C4-2B (cell line): ENCODE measurements at regions not wholly inside any gene's neighbourhood (a gene's known extent, or its start where the extent isn't known, plus 50 kb on each side); places are given as distances from the start of the nearest gene placed in this dataset.

Source experiments
- H3K27ac ChIP-seq: fragments of 450-650 bp; 2 replicates; pipeline ENCODE4 v1.5.1; 2017
- ZFX ChIP-seq: fragments of 450-650 bp; IDR thresholded peaks from 2 replicates; pipeline ENCODE4 v1.6.1; 2017
- TF ChIP-seq, protein P1 (sequence below): fragments of 450-650 bp; conservative IDR thresholded peaks from 2 replicates; pipeline ENCODE4 v1.5.1; 2017; ENCODE audit warnings: mild to moderate bottlenecking

DNA sequence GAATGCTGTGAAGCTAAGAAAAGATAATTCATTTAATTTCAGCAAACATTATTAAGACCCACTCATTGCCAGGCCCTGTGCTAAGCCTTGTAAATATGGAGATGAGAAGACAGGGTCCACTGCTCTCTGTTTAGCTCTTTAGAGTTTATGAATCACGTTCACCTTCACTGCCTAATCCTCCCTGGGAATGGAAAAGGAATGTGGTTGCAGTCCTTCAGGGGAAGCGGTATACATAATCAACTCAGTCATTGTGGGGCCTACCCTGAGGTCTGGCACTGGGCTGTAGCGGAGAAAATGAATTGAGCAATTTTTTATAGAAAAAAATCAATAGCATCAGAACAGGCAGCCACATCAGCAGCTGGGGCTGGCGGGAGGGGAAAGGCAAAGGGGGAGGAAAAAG is 412.1 kb upstream of the NFIA start:
- no peak overlapping the region for H3K27ac ChIP-seq
- TF ChIP-seq, protein P1, sequence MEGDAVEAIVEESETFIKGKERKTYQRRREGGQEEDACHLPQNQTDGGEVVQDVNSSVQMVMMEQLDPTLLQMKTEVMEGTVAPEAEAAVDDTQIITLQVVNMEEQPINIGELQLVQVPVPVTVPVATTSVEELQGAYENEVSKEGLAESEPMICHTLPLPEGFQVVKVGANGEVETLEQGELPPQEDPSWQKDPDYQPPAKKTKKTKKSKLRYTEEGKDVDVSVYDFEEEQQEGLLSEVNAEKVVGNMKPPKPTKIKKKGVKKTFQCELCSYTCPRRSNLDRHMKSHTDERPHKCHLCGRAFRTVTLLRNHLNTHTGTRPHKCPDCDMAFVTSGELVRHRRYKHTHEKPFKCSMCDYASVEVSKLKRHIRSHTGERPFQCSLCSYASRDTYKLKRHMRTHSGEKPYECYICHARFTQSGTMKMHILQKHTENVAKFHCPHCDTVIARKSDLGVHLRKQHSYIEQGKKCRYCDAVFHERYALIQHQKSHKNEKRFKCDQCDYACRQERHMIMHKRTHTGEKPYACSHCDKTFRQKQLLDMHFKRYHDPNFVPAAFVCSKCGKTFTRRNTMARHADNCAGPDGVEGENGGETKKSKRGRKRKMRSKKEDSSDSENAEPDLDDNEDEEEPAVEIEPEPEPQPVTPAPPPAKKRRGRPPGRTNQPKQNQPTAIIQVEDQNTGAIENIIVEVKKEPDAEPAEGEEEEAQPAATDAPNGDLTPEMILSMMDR, result no peak
- no peak for TF ChIP-seq ZFX

DNA sequence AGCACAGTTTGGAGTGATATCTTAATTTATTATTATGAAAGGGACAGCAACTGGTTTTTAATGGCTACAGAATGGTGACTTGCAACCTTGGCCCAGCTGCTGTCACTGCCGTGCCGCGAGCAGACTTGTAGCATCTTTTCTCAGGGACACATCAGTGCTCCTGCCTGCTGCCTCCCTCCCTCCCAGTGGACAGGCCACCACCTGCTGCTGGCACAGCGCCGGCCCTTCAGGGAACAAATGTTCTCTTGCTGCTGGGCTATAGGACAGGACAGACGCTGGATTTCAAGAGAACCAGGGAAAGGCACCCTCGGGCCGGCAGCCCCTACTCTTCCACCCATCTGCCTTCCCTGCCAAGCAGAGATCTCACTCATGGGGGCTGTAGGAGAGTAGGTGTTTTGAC is 413.8 kb upstream of the NFIA start:
- H3K27ac ChIP-seq, result no peak overlapping the region
- TF ChIP-seq ZFX, result no peak
- TF ChIP-seq, protein P1, result no peak

DNA sequence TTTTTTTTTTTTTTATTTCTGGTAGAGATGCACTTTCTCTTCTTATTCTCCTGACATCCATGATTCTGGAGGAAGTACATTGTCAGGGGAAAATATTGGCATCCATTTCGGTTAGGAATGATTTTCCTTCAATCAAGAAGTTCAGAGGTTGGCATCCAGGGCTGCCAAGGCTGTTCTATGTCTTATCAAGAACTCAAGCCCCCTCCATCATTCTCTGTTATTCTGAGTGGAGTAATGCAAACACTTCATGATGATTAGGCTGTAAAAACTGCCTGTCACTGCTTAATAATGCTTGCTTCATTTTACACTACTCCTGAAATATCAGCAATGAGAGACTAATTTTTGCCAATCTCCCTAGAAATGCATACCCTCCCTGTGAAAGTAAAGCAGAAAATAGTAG is 417.1 kb upstream of the NFIA start:
- TF ChIP-seq, protein P1, result no peak
- no peak for TF ChIP-seq ZFX
- H3K27ac ChIP-seq, result no peak overlapping the region

DNA sequence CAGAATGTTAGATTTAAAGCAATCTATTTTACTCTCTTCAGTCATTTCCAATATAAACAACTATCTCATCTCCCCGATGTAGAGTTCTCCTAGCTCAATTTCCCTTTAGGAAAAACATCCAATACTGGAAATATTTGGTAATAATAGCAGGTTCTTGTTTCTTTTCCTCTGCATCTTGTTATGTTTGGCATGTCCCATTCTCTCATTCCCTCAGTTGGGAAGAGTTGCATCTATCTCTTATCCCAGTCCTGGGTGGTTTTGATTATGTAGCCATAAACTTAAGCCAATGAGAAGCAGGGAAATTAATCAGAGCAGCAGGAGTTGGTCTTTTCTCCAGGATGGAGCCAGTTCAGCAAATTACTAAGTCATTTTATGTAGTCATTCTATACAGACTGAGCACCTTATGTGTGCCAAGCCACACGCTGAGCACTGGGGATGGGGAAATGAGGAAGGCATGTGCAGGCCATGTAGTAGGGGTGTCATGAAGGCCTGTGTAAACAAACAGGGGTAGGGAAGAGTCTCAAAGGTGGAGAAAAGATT is 418.2 kb upstream of the NFIA start:
- H3K27ac ChIP-seq, result no peak overlapping the region
- TF ChIP-seq ZFX, result no peak
- TF ChIP-seq, protein P1, result no peak

DNA sequence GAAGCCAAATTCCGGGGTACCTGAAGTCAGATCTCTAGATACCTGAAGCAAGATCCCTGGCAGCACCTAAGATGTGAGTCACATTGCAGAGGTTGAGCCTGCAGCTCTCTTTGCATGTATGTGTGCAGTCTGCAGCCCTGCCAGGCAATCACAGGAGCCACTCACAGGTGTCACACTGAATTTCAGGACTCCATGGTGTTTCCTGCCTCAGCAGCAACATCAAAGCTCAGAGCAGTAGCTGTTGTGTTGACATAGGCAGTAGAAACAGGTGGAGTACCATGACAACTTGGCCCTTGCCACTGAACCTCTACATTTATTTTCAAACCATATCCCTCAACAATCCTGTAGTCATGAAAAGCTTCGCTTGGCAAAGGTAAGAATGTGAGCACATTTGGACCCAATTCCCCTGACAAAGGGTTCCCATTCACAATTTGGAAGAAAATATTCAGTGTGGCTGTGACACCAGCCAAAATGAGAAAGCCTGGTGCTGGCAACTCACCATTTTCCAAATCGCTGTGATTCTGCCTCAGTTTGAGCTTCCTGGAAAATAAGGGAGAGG is 419.8 kb upstream of the NFIA start:
- no peak for TF ChIP-seq ZFX
- TF ChIP-seq, protein P1, result no peak
- no peak overlapping the region for H3K27ac ChIP-seq

DNA sequence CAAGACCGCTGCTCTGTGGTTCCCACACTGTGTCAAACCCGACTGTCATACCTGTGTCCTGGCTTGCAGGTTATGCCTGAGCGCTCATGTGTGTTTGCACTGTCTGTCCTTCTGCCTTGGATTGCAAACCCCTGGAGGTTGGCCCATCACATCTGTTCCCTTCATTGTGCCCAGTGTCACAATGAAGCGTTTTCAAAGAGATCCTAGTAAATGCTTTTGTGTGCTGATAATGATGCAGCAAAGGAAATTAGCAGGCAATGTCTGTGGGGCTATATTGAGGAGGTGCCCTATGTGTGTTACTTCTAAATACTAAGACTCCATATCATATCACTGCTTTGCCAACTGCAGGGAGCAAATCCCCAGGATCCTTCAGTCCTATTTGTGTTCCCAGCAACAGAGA is 424.4 kb upstream of the NFIA start:
- no peak overlapping the region for H3K27ac ChIP-seq
- TF ChIP-seq ZFX, result no peak
- TF ChIP-seq, protein P1, result no peak

DNA sequence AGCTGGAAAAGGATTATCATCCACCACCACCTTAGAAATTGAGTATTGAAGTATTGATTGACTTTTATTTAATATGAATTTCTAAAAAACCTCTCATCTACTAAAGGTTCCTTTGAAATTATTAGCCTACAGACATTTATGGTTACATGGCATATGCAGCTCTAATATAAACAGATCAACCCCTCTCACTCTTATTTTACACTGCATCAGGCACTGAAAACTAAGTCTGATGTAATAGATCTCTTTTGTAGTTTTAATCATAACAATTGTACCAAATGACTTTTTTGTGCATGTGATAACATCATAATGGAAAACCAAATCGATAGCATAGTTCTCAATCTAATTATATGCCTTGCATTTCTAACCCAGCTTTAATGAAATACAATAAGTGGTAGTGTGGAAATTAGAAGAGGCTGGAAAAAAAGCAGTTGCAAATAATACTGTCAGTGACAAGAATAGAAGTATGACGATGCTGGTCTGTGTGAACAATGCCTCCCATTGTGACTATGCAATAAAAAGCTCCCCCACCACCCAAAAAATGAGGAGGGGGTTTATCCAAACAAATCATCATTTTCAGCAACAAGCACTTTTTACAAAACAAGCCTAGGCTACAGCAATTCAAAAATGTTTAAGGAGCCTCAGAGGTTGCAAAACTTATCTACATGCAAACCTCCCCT is 426.5 kb upstream of the NFIA start:
- H3K27ac ChIP-seq, result no peak overlapping the region
- TF ChIP-seq, protein P1, result no peak
- no peak for TF ChIP-seq ZFX

DNA sequence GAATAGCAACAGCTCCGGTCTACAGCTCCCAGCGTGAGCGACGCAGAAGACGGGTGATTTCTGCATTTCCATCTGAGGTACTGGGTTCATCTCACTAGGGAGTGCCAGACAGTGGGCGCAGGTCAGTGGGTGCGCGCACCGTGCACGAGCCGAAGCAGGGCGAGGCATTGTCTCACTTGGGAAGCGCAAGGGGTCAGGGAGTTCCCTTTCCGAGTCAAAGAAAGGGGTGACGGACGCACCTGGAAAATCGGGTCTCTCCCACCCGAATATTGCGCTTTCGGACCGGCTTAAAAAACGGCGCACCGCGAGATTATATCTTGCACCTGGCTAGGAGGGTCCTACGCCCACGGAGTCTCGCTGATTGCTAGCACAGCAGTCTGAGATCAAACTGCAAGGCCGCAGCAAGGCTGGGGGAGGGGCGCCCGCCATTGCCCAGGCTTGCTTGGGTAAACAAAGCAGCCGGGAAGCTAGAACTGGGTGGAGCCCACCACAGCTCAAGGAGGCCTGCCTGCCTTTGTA is 442.3 kb upstream of the NFIA start:
- peak overlapping the region; percentile 22 for H3K27ac ChIP-seq
